Fibroblast of lung (primary cell): ENCODE measurements at regions not wholly inside any gene's neighbourhood (a gene's known extent, or its start where the extent isn't known, plus 50 kb on each side); places are given as distances from the start of the nearest gene placed in this dataset.
"Not testable (repeated sequence)": the region's sequence is repeated elsewhere in the genome, so short reads cannot be mapped to it uniquely, and the experiment has no call there.

ENCODE experiments used
- DNase-seq, 2 donors: peaks; one replicate each; pipeline versions ENCODE4 v3.0.0 to v3.0.0-alpha.2; 2010; ENCODE audit warnings: low read depth in 2 of 2
- H2AFZ ChIP-seq: 2 replicates; pipeline ENCODE4 v1.5.1; 2012; ENCODE audit warnings: low read length, control low read depth, inconsistent platforms
- H3K27ac ChIP-seq: 2 replicates; pipeline ENCODE4 v1.5.1; 2011; ENCODE audit warnings: low read length, control low read depth; ENCODE audit not compliant: insufficient read depth
- H3K27me3 ChIP-seq: 2 replicates; pipeline ENCODE4 v1.5.1; 2011; ENCODE audit warnings: mild to moderate bottlenecking, low read length; ENCODE audit not compliant: control insufficient read depth, insufficient read depth
- H3K36me3 ChIP-seq: 2 replicates; pipeline ENCODE4 v1.5.1; 2011; ENCODE audit warnings: low read length; ENCODE audit not compliant: control insufficient read depth, insufficient read depth
- H3K4me1 ChIP-seq: 2 replicates; pipeline ENCODE4 v1.5.1; 2011; ENCODE audit warnings: low read length; ENCODE audit not compliant: control insufficient read depth, insufficient read depth; ENCODE audit errors: extremely low read depth
- H3K4me2 ChIP-seq: 2 replicates; pipeline ENCODE4 v1.5.1; 2011; ENCODE audit warnings: low read length, control low read depth; ENCODE audit not compliant: insufficient read depth; ENCODE audit errors: extremely low read depth
- H3K4me3 ChIP-seq, 4 experiments: fragments of 200-600 bp in 1 of 4; sonication (generic) in 1 of 4; replicated peaks in 1 of 4; 2 replicates each; pipeline ENCODE4 v1.5.1; 2011 to 2016; ENCODE audit warnings: low read length in 4 of 4, low read depth in 3 of 4, mild to moderate bottlenecking in 3 of 4, control low read depth in 2 of 4, inconsistent platforms in 1 of 4, mixed read lengths in 1 of 4; ENCODE audit not compliant: insufficient read depth in 1 of 4; ENCODE audit errors: control extremely low read depth in 1 of 4
- H3K79me2 ChIP-seq: 2 replicates; pipeline ENCODE4 v1.5.1; 2012; ENCODE audit warnings: mild to moderate bottlenecking, low read length, inconsistent platforms; ENCODE audit not compliant: control insufficient read depth, insufficient read depth
- H3K9ac ChIP-seq: 2 replicates; pipeline ENCODE4 v1.5.1; 2011; ENCODE audit warnings: mild to moderate bottlenecking, low read length, control low read depth; ENCODE audit not compliant: insufficient read depth
- H3K9me3 ChIP-seq: 2 replicates; pipeline ENCODE4 v1.5.1; 2012; ENCODE audit warnings: low read depth, low read length; ENCODE audit not compliant: control insufficient read depth, insufficient read depth
- H4K20me1 ChIP-seq: 2 replicates; pipeline ENCODE4 v1.5.1; 2011; ENCODE audit warnings: low read length; ENCODE audit not compliant: control insufficient read depth, insufficient read depth; ENCODE audit errors: extremely low read depth
- CTCF ChIP-seq, 2 donors: IDR thresholded peaks in 1 of 2; conservative IDR thresholded peaks in 1 of 2; 1 replicate in 1 of 2; 2 replicates in 1 of 2; pipeline ENCODE4 v1.5.1; 2011 to 2012; ENCODE audit warnings: low read length in 2 of 2, control low read depth in 1 of 2, inconsistent platforms in 1 of 2, low read depth in 1 of 2, mild to moderate bottlenecking in 1 of 2
- EZH2 ChIP-seq: IDR thresholded peaks from 2 replicates; pipeline ENCODE4 v1.5.1; 2012; ENCODE audit warnings: low read length, control low read depth, mild to moderate bottlenecking; ENCODE audit errors: missing control alignments

GRCh38 chr4:75254745-75255144, 259.5 kb downstream of the RCHY1 start:
- no peak for DNase-seq
- no peak overlapping the region for H2AFZ ChIP-seq

GRCh38 chr4:75253094-75253493, 261.1 kb downstream of the RCHY1 start:
- H3K27me3 ChIP-seq, H3K4me1 ChIP-seq, H3K9ac ChIP-seq, H4K20me1 ChIP-seq, H2AFZ ChIP-seq, H3K4me3 ChIP-seq, H3K79me2 ChIP-seq, H3K9me3 ChIP-seq, H3K36me3 ChIP-seq, H3K4me2 ChIP-seq, DNase-seq, H3K27ac ChIP-seq: not testable (repeated sequence)

More at GRCh38 chr4:75254745-75255144, 259.5 kb downstream of the RCHY1 start:
- no peaks in the 10 kb centered on the region for H3K36me3 ChIP-seq
- H4K20me1 ChIP-seq: no peaks in the 10 kb centered on the region
- H3K27me3 ChIP-seq: no peaks in the 10 kb centered on the region
- TF ChIP-seq CTCF (conservative IDR thresholded peaks at IDR 0.05 in 1 of 2, IDR thresholded peaks at IDR 0.05 in 1 of 2; ENCODE audit: low read depth in 1 of 2, low read length in 2 of 2) (no peak), EZH2 (no peak)
- H3K4me1 ChIP-seq: no peaks in the 10 kb centered on the region
- H3K9ac ChIP-seq: no peak overlapping the region
- H3K9me3 ChIP-seq: no peaks in the 10 kb centered on the region
- H3K4me3 ChIP-seq: no peak overlapping the region
- no peaks in the 10 kb centered on the region for H3K79me2 ChIP-seq
- H3K4me2 ChIP-seq: no peak overlapping the region
- H3K27ac ChIP-seq: no peak overlapping the region

GRCh38 chr4:75251547-75251946, 262.7 kb downstream of the RCHY1 start:
- Histone ChIP-seq H3K27me3 (no peaks in the 10 kb centered on the region), H3K9ac (no peak overlapping the region), H3K4me2 (no peak overlapping the region), H3K79me2 (no peaks in the 10 kb centered on the region), H4K20me1 (no peaks in the 10 kb centered on the region), H3K9me3 (no peaks in the 10 kb centered on the region), H3K27ac (no peak overlapping the region), H2AFZ (no peak overlapping the region), H3K4me3 (no peak overlapping the region), H3K36me3 (no peaks in the 10 kb centered on the region), H3K4me1 (no peaks in the 10 kb centered on the region)
- TF ChIP-seq EZH2 (no peak), CTCF (conservative IDR thresholded peaks at IDR 0.05 in 1 of 2, IDR thresholded peaks at IDR 0.05 in 1 of 2; ENCODE audit: low read depth in 1 of 2, low read length in 2 of 2) (no peak)
- DNase-seq: no peak
